Cardiac fibroblast (primary cell): ENCODE measurements at regions not wholly inside any gene's neighbourhood (a gene's known extent, or its start where the extent isn't known, plus 50 kb on each side); places are given as distances from the start of the nearest gene placed in this dataset.

ENCODE experiments used
- DNase-seq, 2 donors: peaks; one replicate each; pipeline versions ENCODE4 v3.0.0 to v3.0.0-alpha.2; 2010; ENCODE audit warnings: low read depth in 2 of 2
- H3K4me3 ChIP-seq, 2 donors: replicated peaks in 1 of 2; 1 replicate in 1 of 2; 2 replicates in 1 of 2; pipeline ENCODE4 v1.5.1; 2011; ENCODE audit warnings: low read depth in 2 of 2, low read length in 2 of 2, mild to moderate bottlenecking in 2 of 2, moderate library complexity in 1 of 2
- CTCF ChIP-seq: IDR thresholded peaks from one replicate; pipeline ENCODE4 v1.5.1; 2011; ENCODE audit warnings: low read depth, mild to moderate bottlenecking, low read length, inconsistent platforms

GRCh38 chr14:83162361-83162929 is 1628.8 kb upstream of the SEL1L start:
- TF ChIP-seq CTCF, result no peak

GRCh38 chr14:83163016-83163415 is 1629.4 kb upstream of the SEL1L start:
- TF ChIP-seq CTCF, result no peak
- DNase-seq, result no peak
- H3K4me3 ChIP-seq, result no peak overlapping the region

More at GRCh38 chr14:83162361-83162929, 1628.8 kb upstream of the SEL1L start:
- DNase-seq, result no peak
- no peak overlapping the region for H3K4me3 ChIP-seq

GRCh38 chr14:83164016-83164415 is 1630.4 kb upstream of the SEL1L start:
- H3K4me3 ChIP-seq, result no peak overlapping the region
- TF ChIP-seq CTCF, result no peak
- peak in 1 of 2 donors; percentile 7 for DNase-seq

GRCh38 chr14:83164591-83164990 is 1630.9 kb upstream of the SEL1L start:
- no peak for DNase-seq
- H3K4me3 ChIP-seq, result no peak overlapping the region
- TF ChIP-seq CTCF, result no peak

GRCh38 chr14:83170165-83170564 is 1636.5 kb upstream of the SEL1L start:
- no peak for TF ChIP-seq CTCF
- DNase-seq, result no peak
- H3K4me3 ChIP-seq, result no peak overlapping the region

- H3K4me3 ChIP-seq, result no peak overlapping the region
- TF ChIP-seq CTCF, result no peak
- no peak for DNase-seq
Measured at GRCh38 chr14:83171761-83172160, 1638.1 kb upstream of the SEL1L start.

- no peak for TF ChIP-seq CTCF
- no peak overlapping the region for H3K4me3 ChIP-seq
- DNase-seq, result no peak
Measured at GRCh38 chr14:83172363-83172762, 1638.7 kb upstream of the SEL1L start.
